Activated gamma-delta T cell treated with anti-CD3 and anti-CD28 coated beads, Interleukin-2, amount 50 U/mL, for 16 hours (primary cell): ENCODE measurements at regions not wholly inside any gene's neighbourhood (a gene's known extent, or its start where the extent isn't known, plus 50 kb on each side); places are given as distances from the start of the nearest gene placed in this dataset.

Source experiments
- DNase-seq: peaks from one replicate; pipeline ENCODE4 v3.0.0-alpha.2; 2020; ENCODE audit warnings: low read depth

DNA sequence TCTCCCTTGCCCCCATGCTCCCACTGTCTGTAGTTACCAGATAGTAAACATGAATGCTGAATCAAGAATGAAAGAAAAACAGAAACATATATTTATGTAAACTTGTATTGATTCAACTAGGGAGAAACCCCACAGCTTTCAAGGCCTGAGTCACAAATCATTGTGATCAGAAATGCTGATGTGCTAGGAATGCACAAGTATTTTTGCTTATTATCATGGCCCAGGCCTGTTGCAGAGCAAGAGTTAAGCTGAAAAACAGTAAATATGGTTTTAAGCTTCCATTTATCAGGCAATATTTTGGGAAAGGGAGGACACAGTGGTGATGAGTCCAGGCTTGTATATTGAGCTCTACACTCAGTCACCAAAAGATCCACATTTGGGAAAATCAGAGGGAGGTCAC lies 669.6 kb downstream of the DIAPH3 start:
- DNase-seq: no peak

DNA sequence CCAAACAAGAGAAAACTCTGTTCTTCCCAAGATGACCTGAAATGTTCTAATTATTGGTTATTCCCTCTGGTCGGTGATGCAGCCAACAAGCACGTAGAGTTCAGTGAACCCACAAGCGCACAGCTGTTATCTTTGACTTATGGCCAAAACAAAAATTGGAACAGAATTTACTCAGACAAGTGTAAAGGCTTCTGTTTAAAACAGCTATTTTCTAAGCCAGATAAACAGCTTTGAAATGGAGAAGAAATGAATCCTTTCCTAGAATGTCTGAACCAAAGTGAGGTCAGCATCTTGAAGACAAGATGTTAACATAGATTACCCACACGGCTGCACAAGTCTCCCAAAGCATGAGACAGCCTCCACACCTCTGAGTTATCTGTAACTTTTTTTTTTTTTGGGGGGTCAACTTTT lies 669.2 kb downstream of the DIAPH3 start:
- DNase-seq: no peak

GRCh38 chr13:59495299-59495698 lies 668.4 kb downstream of the DIAPH3 start:
- DNase-seq: no peak

DNA sequence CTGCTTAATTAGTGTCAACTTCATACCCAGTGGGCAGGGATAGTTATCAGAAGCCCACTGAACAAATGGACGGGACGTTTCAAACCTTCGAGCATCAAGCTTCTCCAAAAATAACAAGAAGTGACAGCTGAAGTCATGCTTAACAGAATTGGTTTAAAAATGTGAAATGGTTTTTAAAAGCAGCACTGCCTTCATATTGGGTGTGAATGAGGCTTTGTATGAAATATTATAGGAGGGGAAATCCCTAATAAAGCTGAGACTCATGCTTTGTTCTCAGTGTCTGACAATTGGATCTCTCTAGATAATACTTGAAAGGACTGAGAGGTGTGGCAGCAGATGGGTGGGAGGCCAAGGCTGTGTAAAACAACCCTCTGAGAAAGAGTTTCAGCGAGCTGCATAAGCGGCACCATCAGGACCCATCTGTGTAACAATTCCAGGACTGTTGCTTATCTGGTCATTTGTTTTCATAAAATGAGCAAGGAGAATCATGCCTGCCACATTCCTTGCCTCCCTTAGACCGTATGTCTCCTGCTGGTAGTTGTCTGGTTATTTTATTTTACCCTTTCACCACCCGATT lies 667.7 kb downstream of the DIAPH3 start:
- no peak for DNase-seq

DNA sequence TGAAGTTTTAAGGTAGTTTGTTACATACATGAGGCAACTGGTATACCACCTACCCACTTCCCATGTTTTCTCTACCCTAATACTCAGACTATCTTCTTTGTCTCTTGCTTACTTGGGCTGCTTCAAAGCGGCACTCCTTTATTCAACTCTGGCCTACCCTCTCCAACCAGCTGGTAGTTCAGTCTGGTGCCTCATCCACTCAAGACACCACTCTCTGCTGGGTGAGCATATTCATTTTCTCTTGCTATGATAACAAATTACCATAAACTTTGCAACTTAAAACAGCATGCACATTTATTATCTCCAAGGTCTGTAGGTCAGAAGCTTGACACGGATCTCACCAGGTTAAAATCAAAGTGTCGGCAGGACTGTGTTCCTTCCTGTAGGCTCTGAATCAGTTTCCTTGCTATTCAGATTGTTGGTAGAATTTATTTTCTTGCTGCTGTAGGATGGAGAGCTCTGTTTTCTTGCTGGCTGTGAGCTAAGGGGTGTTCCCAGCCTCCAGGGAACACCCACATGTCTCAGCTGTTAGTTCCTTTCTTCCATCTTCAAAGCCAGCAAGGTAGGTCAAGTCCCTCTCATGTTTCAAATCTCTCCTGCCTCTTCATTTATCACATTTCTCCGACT lies 666.0 kb downstream of the DIAPH3 start:
- no peak for DNase-seq

DNA sequence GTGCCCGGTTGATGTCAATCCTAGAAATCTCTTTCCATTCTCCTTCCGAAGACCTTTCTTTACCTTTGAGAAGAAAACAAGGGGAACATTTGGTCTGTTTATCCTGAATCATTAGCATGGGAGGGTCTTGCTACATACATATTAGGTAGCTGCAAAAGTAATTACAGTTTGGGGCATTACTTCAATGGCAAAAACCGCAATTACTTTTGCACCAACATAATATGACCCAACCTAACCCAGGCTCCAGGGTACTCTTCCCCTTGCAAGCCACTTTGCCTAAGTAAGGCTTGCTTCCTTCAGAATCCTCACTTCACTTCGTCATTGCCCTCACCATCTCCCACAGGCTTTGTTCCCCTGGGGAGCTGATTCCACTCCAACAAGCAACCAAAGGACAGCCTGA lies 662.7 kb downstream of the DIAPH3 start:
- DNase-seq: no peak

- no peak for DNase-seq
Measured at GRCh38 chr13:59504407-59504806, 659.3 kb downstream of the DIAPH3 start.

DNA sequence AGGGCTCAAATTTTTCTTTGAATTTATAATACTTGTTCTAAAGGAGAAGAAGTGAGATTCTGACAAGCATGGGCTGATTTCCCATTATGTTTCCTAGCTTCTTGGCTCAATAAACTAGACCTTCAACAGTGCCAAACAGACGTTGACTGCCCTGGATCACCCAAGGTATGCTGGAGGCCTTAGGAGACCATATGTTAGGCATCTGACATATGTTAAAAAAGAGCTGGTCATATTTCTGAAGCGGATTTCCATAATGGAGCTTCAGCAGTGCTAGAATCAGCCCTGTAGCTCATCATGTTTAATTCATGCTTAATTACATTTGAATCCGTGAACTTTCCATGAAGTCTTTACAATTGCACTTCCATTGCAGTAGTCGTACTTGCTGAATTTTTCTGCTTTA lies 653.3 kb downstream of the DIAPH3 start:
- no peak for DNase-seq

DNA sequence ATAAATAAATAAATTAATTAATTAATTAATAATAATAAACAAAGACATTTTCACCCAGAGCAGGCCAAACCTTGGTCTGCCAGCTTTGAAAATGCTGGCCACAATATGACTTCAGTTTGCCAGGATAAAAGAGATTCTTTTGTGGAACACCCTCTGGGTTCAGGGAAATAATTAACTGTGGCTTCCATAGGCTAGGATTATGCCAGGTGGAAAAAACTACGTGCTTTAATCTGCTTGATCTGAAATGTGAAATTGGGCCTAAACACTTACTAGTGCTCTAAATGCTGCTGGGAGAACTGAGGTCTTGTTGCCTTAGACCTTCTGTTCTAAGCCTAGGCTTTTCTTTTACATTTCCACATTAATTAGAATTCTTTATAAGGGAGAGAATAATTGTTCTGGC lies 650.0 kb downstream of the DIAPH3 start:
- DNase-seq: no peak

GRCh38 chr13:59514316-59514715 lies 649.4 kb downstream of the DIAPH3 start:
- DNase-seq: no peak

- DNase-seq: no peak
Measured at GRCh38 chr13:59519819-59520218, 643.9 kb downstream of the DIAPH3 start.

GRCh38 chr13:59521549-59521948 lies 642.2 kb downstream of the DIAPH3 start:
- DNase-seq: no peak

GRCh38 chr13:59522652-59523051 lies 641.1 kb downstream of the DIAPH3 start:
- no peak for DNase-seq

- DNase-seq: no peak
Measured at GRCh38 chr13:59527500-59527899, 636.2 kb downstream of the DIAPH3 start.

GRCh38 chr13:59531571-59532091 lies 632.1 kb downstream of the DIAPH3 start:
- DNase-seq: no peak

DNA sequence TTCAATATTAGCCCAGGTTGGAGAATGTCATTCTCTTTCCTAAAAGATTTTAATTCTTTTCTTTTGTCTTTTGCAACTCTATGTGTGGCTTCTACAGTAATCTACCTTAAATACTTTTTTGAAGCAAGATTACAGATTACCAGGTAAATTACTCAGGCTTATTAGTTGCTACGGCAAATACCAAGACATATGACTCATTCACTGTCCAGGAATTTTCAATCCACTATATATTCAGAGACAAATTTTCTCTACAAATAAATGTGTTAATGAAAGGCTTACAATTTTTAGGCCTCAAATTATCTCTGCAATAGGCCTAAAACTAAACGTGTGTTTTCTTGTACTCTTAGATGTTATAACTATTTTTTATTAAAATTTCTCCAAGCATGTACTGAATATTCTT lies 631.3 kb downstream of the DIAPH3 start:
- no peak for DNase-seq

- DNase-seq: no peak
Measured at GRCh38 chr13:59533561-59534555, 629.9 kb downstream of the DIAPH3 start.

DNA sequence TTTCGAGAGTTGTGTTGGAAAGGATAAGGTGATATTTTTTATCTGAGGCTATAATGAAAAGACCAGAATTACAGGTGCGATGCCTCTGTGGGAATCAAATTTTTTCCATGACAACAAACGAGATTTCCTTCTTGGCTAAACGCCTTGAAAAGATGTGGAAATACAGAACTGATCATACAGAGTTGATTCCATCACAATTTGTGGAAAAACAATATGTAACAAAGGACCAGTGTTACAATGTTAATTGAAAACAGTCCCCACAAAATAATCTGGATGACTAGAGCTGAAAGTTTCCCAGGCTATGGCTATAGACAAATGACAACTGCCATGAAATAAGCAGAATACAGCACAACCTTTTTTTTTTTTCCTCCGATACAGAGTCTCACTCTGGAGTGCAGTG lies 628.9 kb downstream of the DIAPH3 start:
- DNase-seq: no peak

DNA sequence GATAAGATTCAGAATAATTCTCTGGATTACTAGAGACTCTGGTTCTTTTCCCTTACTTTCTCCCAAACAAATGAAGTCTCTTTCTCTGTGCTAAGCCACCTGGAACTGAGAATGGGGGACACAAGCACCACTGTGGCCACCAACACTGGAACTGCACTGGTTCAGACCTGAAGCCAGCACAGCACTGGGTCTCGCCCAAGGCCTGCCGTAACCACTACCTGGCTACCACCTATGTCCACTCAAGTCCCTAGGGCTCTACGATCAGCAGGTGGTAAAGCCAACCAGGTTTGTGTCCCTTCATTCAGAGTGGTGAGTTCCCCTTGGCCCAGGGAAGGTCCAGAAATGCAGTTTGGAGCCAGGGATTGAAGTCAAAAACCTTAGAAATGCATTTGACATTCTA lies 626.2 kb downstream of the DIAPH3 start:
- no peak for DNase-seq

DNA sequence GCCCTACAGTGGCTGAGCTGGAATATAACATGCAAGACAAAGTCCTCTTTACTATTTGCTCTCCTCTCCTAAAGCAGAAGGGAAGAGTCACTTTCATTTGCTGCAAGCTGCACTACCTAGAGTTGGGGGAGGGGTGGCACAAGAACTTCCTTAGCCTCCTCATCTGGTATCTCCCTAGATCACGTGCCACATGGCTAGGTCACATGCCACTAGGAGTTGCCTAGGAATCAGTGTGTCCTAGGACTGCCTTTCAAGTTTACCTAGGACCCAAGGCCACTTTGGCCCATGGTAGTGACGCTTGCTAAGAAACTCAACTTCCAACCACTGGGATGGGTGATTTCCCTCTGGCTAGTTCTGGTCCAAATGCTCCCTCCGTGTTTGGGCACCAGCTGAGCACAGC lies 625.2 kb downstream of the DIAPH3 start:
- DNase-seq: no peak

GRCh38 chr13:59542303-59542702 lies 621.4 kb downstream of the DIAPH3 start:
- no peak for DNase-seq

DNA sequence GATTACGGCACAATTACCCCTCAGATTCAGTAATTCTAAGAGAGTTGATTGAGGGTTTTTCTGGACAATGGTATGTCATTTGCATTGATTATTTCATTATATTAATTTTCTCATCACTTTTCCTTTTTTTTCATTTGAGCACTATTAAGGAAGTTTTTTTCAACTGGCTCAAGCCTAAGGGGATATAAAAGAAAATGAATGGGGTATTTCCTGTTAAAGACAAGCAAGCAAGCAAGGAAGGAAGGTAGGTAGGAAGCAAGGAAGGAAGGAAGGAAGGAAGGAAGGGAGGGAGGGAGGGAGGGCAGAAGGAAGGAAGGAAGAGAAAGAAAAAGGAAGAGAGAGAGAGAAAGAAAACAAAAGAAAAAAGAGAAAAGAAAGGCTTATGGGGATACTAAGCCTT lies 620.3 kb downstream of the DIAPH3 start:
- no peak for DNase-seq

- no peak for DNase-seq
Measured at GRCh38 chr13:59545007-59545406, 618.7 kb downstream of the DIAPH3 start.
